ENCODE measurements at regions not wholly inside any gene's neighbourhood (a gene's known extent, or its start where the extent isn't known, plus 50 kb on each side); places are given as distances from the start of the nearest gene placed in this dataset.

DNA sequence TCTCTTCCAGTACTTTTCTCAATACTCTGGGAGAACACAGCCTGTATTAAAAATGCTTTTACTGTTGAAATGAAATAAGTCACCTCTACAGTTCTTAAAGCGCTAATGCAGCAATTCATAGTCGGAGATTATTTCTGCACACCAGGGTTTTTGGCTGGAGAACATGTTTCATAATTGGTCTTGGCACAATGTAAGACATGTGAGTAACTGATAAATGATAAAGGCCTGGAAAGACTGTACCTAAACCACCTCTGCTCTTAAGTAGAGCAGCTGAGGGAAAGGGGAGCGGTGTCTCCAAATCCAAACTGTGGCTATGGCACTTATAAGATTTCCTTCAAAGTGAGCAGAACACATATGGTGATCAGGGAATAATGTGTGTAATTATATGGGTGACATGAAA, 390.3 kb upstream of the MBL2 start:
- TF ChIP-seq, protein P1, sequence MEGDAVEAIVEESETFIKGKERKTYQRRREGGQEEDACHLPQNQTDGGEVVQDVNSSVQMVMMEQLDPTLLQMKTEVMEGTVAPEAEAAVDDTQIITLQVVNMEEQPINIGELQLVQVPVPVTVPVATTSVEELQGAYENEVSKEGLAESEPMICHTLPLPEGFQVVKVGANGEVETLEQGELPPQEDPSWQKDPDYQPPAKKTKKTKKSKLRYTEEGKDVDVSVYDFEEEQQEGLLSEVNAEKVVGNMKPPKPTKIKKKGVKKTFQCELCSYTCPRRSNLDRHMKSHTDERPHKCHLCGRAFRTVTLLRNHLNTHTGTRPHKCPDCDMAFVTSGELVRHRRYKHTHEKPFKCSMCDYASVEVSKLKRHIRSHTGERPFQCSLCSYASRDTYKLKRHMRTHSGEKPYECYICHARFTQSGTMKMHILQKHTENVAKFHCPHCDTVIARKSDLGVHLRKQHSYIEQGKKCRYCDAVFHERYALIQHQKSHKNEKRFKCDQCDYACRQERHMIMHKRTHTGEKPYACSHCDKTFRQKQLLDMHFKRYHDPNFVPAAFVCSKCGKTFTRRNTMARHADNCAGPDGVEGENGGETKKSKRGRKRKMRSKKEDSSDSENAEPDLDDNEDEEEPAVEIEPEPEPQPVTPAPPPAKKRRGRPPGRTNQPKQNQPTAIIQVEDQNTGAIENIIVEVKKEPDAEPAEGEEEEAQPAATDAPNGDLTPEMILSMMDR (IDR thresholded peaks at IDR 0.05): no peak
- no peak for TF ChIP-seq POLR2A (IDR thresholded peaks at IDR 0.05)

All from heart left ventricle (tissue), 13 donors.